Aorta (tissue), 5 donors: ENCODE measurements at regions not wholly inside any gene's neighbourhood (a gene's known extent, or its start where the extent isn't known, plus 50 kb on each side); places are given as distances from the start of the nearest gene placed in this dataset.
A peak's percentile ranks its signal among the peaks of the same experiment; 100 is the strongest.

ENCODE experiments used
- ATAC-seq: fragments of 200-7000 bp; cut with Tn5 transposase; one replicate; pipeline ENCODE4 v1.9.1; 2022; ENCODE audit warnings: moderate library complexity; ENCODE audit not compliant: low FRiP score
- DNase-seq, 2 donors: peaks; one replicate each; pipeline ENCODE4 v3.0.0-alpha.2; 2020
- H3K27ac ChIP-seq, 2 donors: one replicate each; pipeline ENCODE4 v1.5.1; 2013; ENCODE audit warnings: low read length in 2 of 2, mild to moderate bottlenecking in 2 of 2, moderate library complexity in 2 of 2, control low read depth in 1 of 2, inconsistent platforms in 1 of 2, low read depth in 1 of 2
- H3K27me3 ChIP-seq, 2 donors: one replicate each; pipeline ENCODE4 v1.6.1; 2013; ENCODE audit warnings: control low read depth in 1 of 2, low read length in 1 of 2, mild to moderate bottlenecking in 1 of 2, moderate library complexity in 1 of 2; ENCODE audit not compliant: insufficient read depth in 2 of 2, control insufficient read depth in 1 of 2
- H3K36me3 ChIP-seq, 2 donors: one replicate each; pipeline ENCODE4 v1.6.1; 2013; ENCODE audit warnings: control low read depth in 1 of 2, low read length in 1 of 2, mild to moderate bottlenecking in 1 of 2; ENCODE audit not compliant: insufficient read depth in 2 of 2, control insufficient read depth in 1 of 2
- H3K4me1 ChIP-seq, 2 donors: one replicate each; pipeline ENCODE4 v1.6.1; 2013; ENCODE audit warnings: low read length in 2 of 2, control low read depth in 1 of 2, mild to moderate bottlenecking in 1 of 2, moderate library complexity in 1 of 2; ENCODE audit not compliant: insufficient read depth in 2 of 2, control insufficient read depth in 1 of 2
- H3K4me3 ChIP-seq, 2 donors: one replicate each; pipeline ENCODE4 v1.5.1; 2013; ENCODE audit warnings: low read length in 2 of 2, control low read depth in 1 of 2, mild to moderate bottlenecking in 1 of 2
- H3K9me3 ChIP-seq: one replicate; pipeline ENCODE4 v1.6.1; 2013; ENCODE audit warnings: mild to moderate bottlenecking, low read length; ENCODE audit not compliant: control insufficient read depth
- WGBS, 2 donors: extraction: QIAGEN DNeasy Blood & Tissue Kit; methylation state at CpG; one replicate each; pipeline ENCODE4 v1.1.7; 2013; 5-methylcytosine and 5-hydroxymethylcytosine counted together
- intact Hi-C, 2 donors: fragments of 100-400 bp; cut with DNase I; formaldehyde crosslinking; loops; one replicate each; pipeline versions ENCODE4 v1.14.2 to v1.15.0; 2022
- donor health status: healthy with polysubstance abuse.
- donor health status: Bipolar disorder and iron deficiency.
- donor health status: DM: no; HTN: no; CAD: no.
- donor health status: DM: no; HTN: no; CAD: no.
- donor health status: DM: yes; HTN: yes; CAD: no.

DNA sequence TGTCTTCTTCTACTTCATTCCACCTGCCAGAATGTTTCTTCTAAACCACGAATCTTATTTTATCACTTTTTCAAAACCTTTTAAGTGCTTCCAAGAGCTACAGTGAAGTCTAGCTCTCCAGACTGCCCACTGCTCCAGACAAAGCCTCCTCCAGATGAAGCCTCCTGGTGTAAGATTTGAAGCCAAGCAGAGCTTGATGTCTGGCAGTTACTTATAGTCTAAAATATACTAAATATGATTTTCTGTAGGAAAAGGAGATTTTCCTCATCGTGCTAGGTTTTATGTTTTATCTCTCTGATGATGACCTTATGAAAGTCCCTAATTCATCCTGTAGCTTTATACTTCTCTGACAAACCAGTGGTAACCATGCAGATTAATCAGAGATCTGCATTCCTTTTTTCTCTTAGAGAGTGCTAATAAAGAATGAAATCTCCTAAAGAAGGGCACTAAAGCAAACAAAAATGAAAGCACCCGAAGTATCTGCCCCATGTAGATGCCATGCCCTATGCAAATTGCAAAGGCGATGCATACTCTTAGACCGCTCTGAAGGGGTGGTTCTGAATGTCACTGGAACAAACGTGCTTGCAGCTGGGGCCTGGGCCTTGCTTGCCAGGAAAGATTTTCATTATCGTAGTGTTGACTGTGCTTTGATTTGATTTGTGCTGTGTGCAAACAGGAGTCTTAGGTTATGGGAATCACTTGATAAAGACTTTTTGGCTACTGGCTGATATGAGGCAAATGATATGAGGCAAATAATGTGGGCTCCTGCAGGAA lies 314.2 kb downstream of the PID1 start:
- H3K36me3 ChIP-seq: no peaks in the 10 kb centered on the region
- 65 to 69% methylated on average over 7 of the region's 7 CpGs for WGBS, 2 donors
- H3K27ac ChIP-seq: no peak overlapping the region
- DNase-seq (no peak), ATAC-seq (no peak)
- H3K4me1 ChIP-seq: no peaks in the 10 kb centered on the region
- H3K4me3 ChIP-seq: no peak overlapping the region
- intact Hi-C loops: no loop called here
- no peaks in the 10 kb centered on the region for H3K27me3 ChIP-seq
- no peaks in the 10 kb centered on the region for H3K9me3 ChIP-seq

DNA sequence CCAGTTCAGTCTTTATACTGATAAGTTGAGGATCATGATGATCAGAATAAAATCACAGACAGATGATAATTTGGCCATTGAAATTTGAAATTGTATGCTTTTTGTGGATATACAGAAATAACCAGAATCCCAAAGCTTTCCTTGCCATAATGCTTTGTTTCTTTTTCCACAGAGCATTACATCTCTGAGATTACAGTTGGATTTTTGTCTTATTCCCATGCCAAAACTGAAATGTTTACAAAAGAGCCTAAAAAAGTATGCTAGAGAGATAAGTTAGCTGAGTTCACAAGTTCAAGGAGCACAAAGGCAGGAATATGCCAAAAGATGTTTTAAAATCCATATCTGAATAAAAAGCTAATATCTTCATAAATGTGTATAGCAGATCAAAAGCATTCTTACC lies 321.3 kb downstream of the PID1 start:
- intact Hi-C loops: no loop called here
- Histone ChIP-seq H3K4me1 (no peaks in the 10 kb centered on the region), H3K36me3 (no peaks in the 10 kb centered on the region), H3K27me3 (no peaks in the 10 kb centered on the region), H3K9me3 (no peaks in the 10 kb centered on the region), H3K27ac (no peak overlapping the region), H3K4me3 (no peak overlapping the region)
- DNase-seq (no peak), ATAC-seq (no peak)

- intact Hi-C loops: no loop called here
- no peak overlapping the region for H3K4me3 ChIP-seq
- no peaks in the 10 kb centered on the region for H3K27me3 ChIP-seq
- peaks cover 2% of the 10 kb centered on the region for H3K9me3 ChIP-seq
- 53 to 65% methylated on average over 1 of the region's 1 CpG for WGBS, 2 donors
- H3K27ac ChIP-seq: no peak overlapping the region
- no peaks in the 10 kb centered on the region for H3K4me1 ChIP-seq
- no peak for ATAC-seq
- H3K36me3 ChIP-seq: no peaks in the 10 kb centered on the region
- DNase-seq: no peak
These were observed 325.4 kb downstream of the PID1 start for GRCh38 chr2:228945710-228946109.

GRCh38 chr2:228942856-228943255 lies 328.2 kb downstream of the PID1 start:
- H3K36me3 ChIP-seq: no peaks in the 10 kb centered on the region
- H3K4me1 ChIP-seq: no peaks in the 10 kb centered on the region
- no peak for ATAC-seq
- intact Hi-C loops: no loop called here
- peaks cover 2% of the 10 kb centered on the region for H3K9me3 ChIP-seq
- H3K27ac ChIP-seq: no peak overlapping the region
- H3K27me3 ChIP-seq: no peaks in the 10 kb centered on the region
- DNase-seq: no peak
- WGBS, 2 donors: 76 to 89% methylated on average over 2 of the region's 2 CpGs
- no peak overlapping the region for H3K4me3 ChIP-seq

DNA sequence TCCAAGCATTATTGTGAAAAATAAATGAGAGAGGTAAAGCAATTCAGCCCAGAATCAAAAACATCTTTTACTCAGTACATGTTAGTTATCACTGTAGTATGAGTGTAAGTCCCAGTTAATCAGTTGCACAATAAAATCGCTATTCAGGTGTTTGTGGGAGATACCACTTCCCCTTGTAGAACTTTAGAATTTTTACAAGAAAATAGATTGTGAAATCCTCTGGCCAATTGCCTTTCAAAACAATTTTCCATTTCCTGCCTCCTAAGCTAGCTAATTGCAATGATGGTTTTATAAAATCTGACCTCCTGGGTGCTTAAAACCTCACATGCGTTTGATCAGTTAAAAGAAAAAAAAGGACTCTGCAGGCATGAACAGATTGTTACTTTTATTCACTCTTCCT lies 332.5 kb downstream of the PID1 start:
- Histone ChIP-seq H3K4me1 (no peaks in the 10 kb centered on the region), H3K9me3 (peaks cover 3% of the 10 kb centered on the region), H3K27me3 (no peaks in the 10 kb centered on the region), H3K4me3 (no peak overlapping the region), H3K36me3 (no peaks in the 10 kb centered on the region), H3K27ac (no peak overlapping the region)
- DNase-seq: no peak
- ATAC-seq: no peak
- intact Hi-C loops: no loop called here
- 59 to 60% methylated on average over 2 of the region's 2 CpGs for WGBS, 2 donors

DNA sequence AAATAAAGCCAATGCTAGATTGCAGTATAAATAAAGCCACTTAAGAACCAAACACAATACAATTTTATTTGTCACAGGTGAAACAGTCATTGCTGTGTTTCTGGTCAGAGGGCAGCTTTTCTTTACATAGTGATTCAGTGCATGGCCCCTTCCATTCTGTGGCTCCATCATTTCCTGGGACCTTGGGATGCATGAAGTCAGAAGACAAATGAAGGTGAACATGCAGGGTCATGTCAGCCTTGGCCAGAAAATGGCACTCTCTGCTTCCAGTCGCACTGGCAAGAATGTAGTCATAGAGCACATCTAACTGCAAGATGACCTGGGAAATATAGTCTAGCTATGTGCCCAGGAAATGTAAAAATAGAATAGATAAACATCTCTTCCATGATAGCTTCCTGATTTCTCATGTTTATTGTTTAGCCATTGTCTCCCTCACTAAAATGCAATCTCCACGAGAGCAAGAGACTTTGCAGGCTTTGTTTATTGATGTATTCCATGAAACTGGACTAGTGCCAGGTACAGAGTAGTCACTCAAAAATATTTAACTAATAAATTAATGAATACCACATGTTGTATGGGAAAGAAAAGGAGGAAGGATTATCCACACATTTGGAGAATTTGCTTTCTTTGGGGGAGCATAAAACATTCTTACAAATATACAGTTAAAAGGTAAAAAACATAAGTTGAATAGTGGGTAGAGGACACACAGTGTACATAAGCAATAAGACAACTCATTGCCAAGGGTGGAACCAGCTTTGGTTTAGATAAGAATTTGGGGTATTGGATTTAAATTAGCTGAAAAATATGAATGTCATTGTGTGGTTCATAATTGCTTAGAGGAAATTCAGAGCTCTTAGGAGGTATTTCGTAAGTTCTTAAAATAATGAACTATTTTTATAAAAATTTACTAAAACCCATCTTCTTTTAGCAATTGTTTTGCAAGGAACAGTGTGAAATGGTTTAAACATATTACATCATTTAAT lies 343.8 kb downstream of the PID1 start:
- no peak for ATAC-seq
- Histone ChIP-seq H3K36me3 (no peaks in the 10 kb centered on the region), H3K27ac (no peak overlapping the region), H3K4me3 (no peak overlapping the region), H3K9me3 (no peaks in the 10 kb centered on the region), H3K27me3 (no peaks in the 10 kb centered on the region), H3K4me1 (no peaks in the 10 kb centered on the region)
- no peak for DNase-seq
- intact Hi-C loops: no loop called here
- WGBS, 2 donors: 33 to 34% methylated on average over 3 of the region's 3 CpGs

DNA sequence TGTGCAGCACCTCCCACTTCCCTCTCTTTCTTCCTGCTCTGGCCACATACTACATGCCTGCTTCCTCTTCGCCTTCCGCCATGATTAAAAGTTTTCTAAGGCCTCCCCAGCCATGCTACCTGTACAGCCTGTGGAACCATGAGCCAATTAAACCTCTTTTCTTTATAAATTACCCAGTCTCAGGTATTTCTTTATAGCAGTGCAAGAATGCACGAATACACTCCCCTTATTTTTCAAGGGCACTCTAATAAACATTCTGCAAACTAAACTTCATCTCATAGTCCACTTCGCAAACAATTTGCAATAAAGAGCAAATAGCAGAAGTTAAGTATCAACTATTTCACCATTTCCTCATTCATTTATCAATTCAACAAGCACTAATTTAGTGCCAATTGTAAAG lies 351.3 kb downstream of the PID1 start:
- no peak for ATAC-seq
- no peaks in the 10 kb centered on the region for H3K36me3 ChIP-seq
- H3K4me1 ChIP-seq: peaks cover 1 to 4% of the 10 kb centered on the region in 2 donors
- H3K4me3 ChIP-seq: no peak overlapping the region
- H3K9me3 ChIP-seq: no peaks in the 10 kb centered on the region
- DNase-seq: no peak
- 94 to 98% methylated on average over 4 of the region's 4 CpGs for WGBS, 2 donors
- no peak overlapping the region for H3K27ac ChIP-seq
- H3K27me3 ChIP-seq: no peaks in the 10 kb centered on the region
- intact Hi-C loops: no loop called here

DNA sequence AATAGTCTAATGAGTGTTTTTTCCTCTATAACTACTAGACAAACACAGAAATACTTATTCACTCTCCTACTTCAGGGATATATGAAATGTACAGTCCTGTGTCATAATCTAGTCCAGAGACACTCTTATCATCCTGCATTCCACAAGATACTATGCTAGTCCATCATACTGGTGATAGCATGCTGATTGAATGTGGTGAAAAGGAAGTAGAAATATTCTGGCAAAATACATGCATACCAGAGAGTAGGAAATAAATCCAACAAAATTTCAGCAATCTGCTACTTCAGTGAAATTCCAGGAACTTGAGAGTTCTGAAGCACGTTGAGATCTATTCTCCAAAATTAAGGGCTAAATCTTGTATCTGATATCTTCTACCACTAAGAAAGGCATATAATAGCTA lies 353.9 kb downstream of the PID1 start:
- DNase-seq (no peak), ATAC-seq (peak; percentile 22)
- peaks cover 4 to 6% of the 10 kb centered on the region in 2 donors for H3K4me1 ChIP-seq
- no peak overlapping the region for H3K27ac ChIP-seq
- no peaks in the 10 kb centered on the region for H3K36me3 ChIP-seq
- H3K9me3 ChIP-seq: no peaks in the 10 kb centered on the region
- 3 to 12% methylated on average over 1 of the region's 1 CpG for WGBS, 2 donors
- intact Hi-C loops: no loop called here
- no peak overlapping the region for H3K4me3 ChIP-seq
- H3K27me3 ChIP-seq: no peaks in the 10 kb centered on the region
